ENCODE measurements at regions not wholly inside any gene's neighbourhood (a gene's known extent, or its start where the extent isn't known, plus 50 kb on each side); places are given as distances from the start of the nearest gene placed in this dataset.

GRCh38 chr4:18082236-18082635, 60.7 kb upstream of the LCORL start:
- Histone ChIP-seq H3K4me1 (no peaks in the 10 kb centered on the region), H3K9ac (ENCODE audit: low read depth in 2 of 2, low read length in 2 of 2) (no peak overlapping the region), H3K9me3 (no peaks in the 10 kb centered on the region), H3K27me3 (no peaks in the 10 kb centered on the region), H3K27ac (no peak overlapping the region), H3K36me3 (no peaks in the 10 kb centered on the region), H3K4me3 (no peak overlapping the region)
- no peak for TF ChIP-seq CTCF (IDR thresholded peaks at IDR 0.05)
- intact Hi-C loops (cut with DNase I) = no loop called here
- no peak for DNase-seq

- H3K4me3 ChIP-seq = no peak overlapping the region
- intact Hi-C loops (cut with DNase I) = no loop called here
- H3K27ac ChIP-seq = no peak overlapping the region
- no peak for TF ChIP-seq CTCF (IDR thresholded peaks at IDR 0.05)
- no peaks in the 10 kb centered on the region for H3K36me3 ChIP-seq
- H3K4me1 ChIP-seq = no peaks in the 10 kb centered on the region
- H3K27me3 ChIP-seq = no peaks in the 10 kb centered on the region
- H3K9ac ChIP-seq (ENCODE audit: low read depth in 2 of 2, low read length in 2 of 2) = no peak overlapping the region
- DNase-seq = no peak
- no peaks in the 10 kb centered on the region for H3K9me3 ChIP-seq
Observed at GRCh38 chr4:18081708-18082107, 60.2 kb upstream of the LCORL start.

DNA sequence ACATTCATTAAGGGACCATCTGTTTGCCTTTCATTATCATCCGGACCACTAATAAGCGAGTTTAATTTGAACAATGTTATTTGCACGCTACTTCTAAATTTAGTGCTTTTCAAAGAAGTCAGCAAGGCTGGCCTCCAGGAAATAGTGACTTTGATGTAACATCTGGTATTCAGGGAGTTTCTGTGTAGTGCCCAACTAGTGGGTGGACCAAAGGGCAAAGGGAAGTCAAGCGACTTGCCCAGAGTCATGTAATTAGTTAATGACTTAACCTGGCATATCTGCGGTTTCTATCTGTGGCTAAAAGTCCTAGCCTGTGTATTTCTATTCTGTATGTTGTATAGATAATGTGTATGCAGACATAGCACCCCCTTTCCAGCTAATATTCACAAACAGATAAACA, 56.3 kb upstream of the LCORL start:
- Histone ChIP-seq H3K36me3 (no peaks in the 10 kb centered on the region), H3K27me3 (no peaks in the 10 kb centered on the region), H3K4me3 (no peak overlapping the region), H3K9ac (ENCODE audit: low read depth in 2 of 2, low read length in 2 of 2) (no peak overlapping the region), H3K9me3 (no peaks in the 10 kb centered on the region), H3K27ac (no peak overlapping the region), H3K4me1 (no peaks in the 10 kb centered on the region)
- intact Hi-C loops (cut with DNase I) = loop anchor here (10.0 kb wide), 1 partner anchor 277 kb away; no protein-coding TSS in a partner anchor
- no peak for DNase-seq
- TF ChIP-seq CTCF (IDR thresholded peaks at IDR 0.05) = no peak

- H3K27me3 ChIP-seq = no peaks in the 10 kb centered on the region
- intact Hi-C loops (cut with DNase I) = loop anchor here (10.0 kb wide), 1 partner anchor 279 kb away; no protein-coding TSS in a partner anchor
- no peaks in the 10 kb centered on the region for H3K9me3 ChIP-seq
- H3K4me3 ChIP-seq = no peak overlapping the region
- H3K27ac ChIP-seq = no peak overlapping the region
- DNase-seq = peak; percentile 40
- H3K9ac ChIP-seq (ENCODE audit: low read depth in 2 of 2, low read length in 2 of 2) = no peak overlapping the region
- no peaks in the 10 kb centered on the region for H3K36me3 ChIP-seq
- no peaks in the 10 kb centered on the region for H3K4me1 ChIP-seq
- peak; percentile 24 for TF ChIP-seq CTCF (IDR thresholded peaks at IDR 0.05)
Observed at GRCh38 chr4:18075823-18076433, 54.4 kb upstream of the LCORL start.

GRCh38 chr4:18071894-18072293, 50.3 kb upstream of the LCORL start:
- no peaks in the 10 kb centered on the region for H3K27me3 ChIP-seq
- H3K9ac ChIP-seq (ENCODE audit: low read depth in 2 of 2, low read length in 2 of 2) = no peak overlapping the region
- DNase-seq = no peak
- no peaks in the 10 kb centered on the region for H3K36me3 ChIP-seq
- H3K4me1 ChIP-seq = no peaks in the 10 kb centered on the region
- no peaks in the 10 kb centered on the region for H3K9me3 ChIP-seq
- H3K4me3 ChIP-seq = no peak overlapping the region
- intact Hi-C loops (cut with DNase I) = loop anchor here (10.0 kb wide), 1 partner anchor 283 kb away; no protein-coding TSS in a partner anchor
- H3K27ac ChIP-seq = no peak overlapping the region
- TF ChIP-seq CTCF (IDR thresholded peaks at IDR 0.05) = no peak

All from colonic mucosa (tissue), 4 donors.